T-cell (primary cell): ENCODE measurements at regions not wholly inside any gene's neighbourhood (a gene's known extent, or its start where the extent isn't known, plus 50 kb on each side); places are given as distances from the start of the nearest gene placed in this dataset.
"Not testable (repeated sequence)": the region's sequence is repeated elsewhere in the genome, so short reads cannot be mapped to it uniquely, and the experiment has no call there.

Source experiments
- ATAC-seq, 4 experiments: fragments of 200-7000 bp in 3 of 4; fragments of 150-1000 bp in 1 of 4; cut with Tn5 transposase; replicated peaks in 1 of 4; 1 replicate in 3 of 4; 2 replicates in 1 of 4; pipeline ENCODE4 v1.10.0; 2021; ENCODE audit warnings: moderate library complexity in 3 of 4, mild to moderate bottlenecking in 2 of 4, moderate number of reproducible peaks in 1 of 4
- CTCF ChIA-PET, 2 donors: fragments of 300-600 bp; sonication (Branson Sonifier 250); formaldehyde crosslinking; loops; one replicate each; lab custom pipeline; 2022; ENCODE audit warnings: antibody characterized with exemption in 2 of 2; lab: Charles Lee
- POLR2A ChIA-PET, 2 donors: fragments of 300-600 bp; sonication (Branson Sonifier 250); formaldehyde crosslinking; loops; one replicate each; lab custom pipeline; 2022; ENCODE audit warnings: antibody characterized with exemption in 2 of 2; lab: Charles Lee
- DNase-seq, 35 experiments: peaks; one replicate each; pipeline versions ENCODE4 v3.0.0 to v3.0.0-alpha.2; 2013 to 2023
- H3K27ac ChIP-seq: one replicate; pipeline ENCODE4 v1.5.1; 2013; ENCODE audit warnings: low read length
- H3K27me3 ChIP-seq, 2 experiments: replicated peaks in 1 of 2; 1 replicate in 1 of 2; 2 replicates in 1 of 2; pipeline versions ENCODE4 v1.6.1 to v1.7.0; 2013; ENCODE audit warnings: low read length in 1 of 2, mixed read lengths in 1 of 2; ENCODE audit not compliant: control insufficient read depth in 2 of 2, insufficient read depth in 2 of 2; ENCODE audit errors: extremely low read depth in 1 of 2
- H3K36me3 ChIP-seq, 2 donors: 1 replicate in 1 of 2; 2 replicates in 1 of 2; pipeline versions ENCODE4 v1.6.1 to v1.7.0; 2013; ENCODE audit warnings: low read length in 1 of 2; ENCODE audit not compliant: control insufficient read depth in 2 of 2, insufficient read depth in 1 of 2; ENCODE audit errors: extremely low read depth in 1 of 2
- H3K4me1 ChIP-seq, 2 experiments: 1 replicate in 1 of 2; 2 replicates in 1 of 2; pipeline versions ENCODE4 v1.6.1 to v1.7.0; 2013; ENCODE audit warnings: low read length in 2 of 2, mixed read lengths in 1 of 2; ENCODE audit not compliant: insufficient read depth in 2 of 2, control insufficient read depth in 1 of 2; ENCODE audit errors: extremely low read depth in 1 of 2
- H3K4me3 ChIP-seq, 2 donors: 1 replicate in 1 of 2; 2 replicates in 1 of 2; pipeline versions ENCODE4 v1.5.1 to v1.7.0; 2013; ENCODE audit warnings: mild to moderate bottlenecking in 2 of 2, low read length in 1 of 2, moderate library complexity in 1 of 2; ENCODE audit not compliant: control insufficient read depth in 1 of 2; ENCODE audit errors: extremely low read depth in 1 of 2
- H3K9me3 ChIP-seq: 2 replicates; pipeline ENCODE4 v1.7.0; 2013
- H3K27ac Mint-ChIP-seq, 2 donors: one replicate each; pipeline ENCODE4 v1.8.0; 2020 to 2021; ENCODE audit warnings: mild to moderate bottlenecking in 2 of 2, mixed read lengths in 2 of 2
- H3K27me3 Mint-ChIP-seq, 2 donors: one replicate each; pipeline ENCODE4 v1.8.0; 2021 to 2022; ENCODE audit warnings: mixed read lengths in 2 of 2
- H3K36me3 Mint-ChIP-seq: one replicate; pipeline ENCODE4 v1.8.0; 2021; ENCODE audit warnings: mixed read lengths
- H3K4me1 Mint-ChIP-seq, 3 donors: one replicate each; pipeline ENCODE4 v1.8.0; 2020 to 2022; ENCODE audit warnings: mixed read lengths in 3 of 3, mild to moderate bottlenecking in 1 of 3
- H3K4me3 Mint-ChIP-seq, 3 donors: one replicate each; pipeline ENCODE4 v1.8.0; 2020 to 2022; ENCODE audit warnings: mild to moderate bottlenecking in 3 of 3, mixed read lengths in 3 of 3, moderate library complexity in 3 of 3
- H3K9me3 Mint-ChIP-seq, 3 donors: one replicate each; pipeline ENCODE4 v1.8.0; 2020 to 2022; ENCODE audit warnings: mixed read lengths in 3 of 3
- WGBS: methylation state at CpG from one replicate; pipeline ENCODE4 v1.1.5; 2013; ENCODE audit warnings: missing lambda C conversion rate; ENCODE audit not compliant: insufficient coverage; 5-methylcytosine and 5-hydroxymethylcytosine counted together

DNA sequence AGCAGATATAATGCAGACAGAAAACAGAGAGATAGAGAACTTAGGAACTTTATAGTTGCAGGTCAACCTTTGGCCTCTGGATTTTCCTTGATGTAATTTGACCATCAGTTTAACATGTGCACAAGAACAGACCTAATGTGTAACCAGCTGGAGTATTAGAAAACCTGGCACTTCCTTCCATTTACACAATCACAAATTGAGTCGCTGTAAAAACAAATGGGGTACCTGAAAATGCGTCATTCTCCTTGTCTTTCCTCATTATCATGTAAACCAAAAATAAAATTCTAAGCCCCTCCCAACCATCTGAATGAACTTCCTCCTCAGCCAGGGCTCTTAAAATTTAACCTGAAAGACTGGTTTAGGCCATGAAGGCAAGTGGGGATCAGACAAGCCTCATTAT is 358.4 kb upstream of the MAGEB16 start:
- H3K27ac Mint-ChIP-seq, result no peak overlapping the region

DNA sequence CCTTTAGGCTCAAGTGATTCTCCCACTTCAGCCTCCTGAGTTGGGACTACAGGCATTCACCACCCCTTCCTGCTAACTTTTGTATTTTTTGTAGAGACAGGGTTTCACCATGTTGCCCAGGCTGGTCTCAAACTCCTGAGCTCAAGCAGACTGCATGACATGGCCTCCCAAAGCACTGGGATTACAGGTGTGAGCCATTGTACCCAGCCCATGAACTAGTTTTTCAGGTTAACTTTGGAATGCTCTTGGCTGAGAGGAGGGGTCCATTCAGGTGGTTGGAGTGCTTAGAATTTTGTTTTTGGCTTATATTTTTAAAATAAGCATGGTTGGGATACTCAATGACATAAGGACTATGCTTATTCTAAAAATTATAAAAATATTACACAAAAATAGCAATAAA is 355.7 kb upstream of the MAGEB16 start:
- Mint-ChIP-seq H3K4me3 (no peak overlapping the region), H3K27ac (no peak overlapping the region), H3K4me1 (no peaks in the 10 kb centered on the region), H3K9me3 (peaks cover 0 to 5% (median 0%) of the 10 kb centered on the region in 3 donors), H3K27me3 (no peaks in the 10 kb centered on the region), H3K36me3 (no peaks in the 10 kb centered on the region)
- ChIA-PET POLR2A (no interaction called here), CTCF (no interaction called here)
- DNase-seq, result no peak
- Histone ChIP-seq H3K27me3 (no peaks in the 10 kb centered on the region), H3K9me3 (no peaks in the 10 kb centered on the region), H3K36me3 (no peaks in the 10 kb centered on the region), H3K4me1 (no peaks in the 10 kb centered on the region), H3K27ac (no peak overlapping the region), H3K4me3 (no peak overlapping the region)
- no peak for ATAC-seq

More for the DNA sequence above, 358.4 kb upstream of the MAGEB16 start:
- Histone ChIP-seq H3K4me3 (no peak overlapping the region), H3K4me1 (no peaks in the 10 kb centered on the region), H3K27me3 (no peaks in the 10 kb centered on the region), H3K9me3 (no peaks in the 10 kb centered on the region), H3K36me3 (no peaks in the 10 kb centered on the region), H3K27ac (no peak overlapping the region)
- Mint-ChIP-seq H3K4me3 (no peak overlapping the region), H3K4me1 (no peaks in the 10 kb centered on the region), H3K27me3 (no peaks in the 10 kb centered on the region), H3K9me3 (peaks cover 0 to 10% (median 2%) of the 10 kb centered on the region in 3 donors), H3K36me3 (no peaks in the 10 kb centered on the region)
- POLR2A ChIA-PET, result no interaction called here
- ATAC-seq (no peak), DNase-seq (no peak)
- CTCF ChIA-PET, result no interaction called here
- WGBS, result no CpG with 5 or more reads among the region's 2 CpGs

DNA sequence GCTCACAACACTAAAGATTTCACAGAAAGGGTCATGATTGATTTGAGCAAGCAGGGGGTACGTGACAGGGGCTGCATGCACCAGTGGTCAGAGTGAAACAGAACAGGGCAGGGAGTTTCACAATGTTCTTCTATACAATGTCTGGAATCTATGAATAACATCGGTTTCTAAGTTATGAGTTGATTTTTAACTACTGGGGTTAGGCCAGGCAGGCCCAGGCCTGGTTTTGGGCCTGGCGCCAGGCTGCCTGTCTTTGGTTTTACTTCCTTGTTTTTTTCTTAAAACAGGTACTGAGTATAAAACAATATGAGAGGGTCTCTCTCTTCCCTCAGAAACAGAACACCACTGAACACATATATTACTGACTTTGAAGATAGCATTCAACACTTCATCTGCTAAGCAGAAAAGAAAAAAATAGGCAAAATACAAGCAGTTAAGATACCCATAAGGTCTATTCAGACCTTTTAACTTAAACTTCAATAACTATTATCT is 355.0 kb upstream of the MAGEB16 start:
- H3K4me1 ChIP-seq, H3K27ac ChIP-seq, H3K4me3 Mint-ChIP-seq, H3K4me3 ChIP-seq, CTCF ChIA-PET, H3K27ac Mint-ChIP-seq, H3K9me3 Mint-ChIP-seq, H3K4me1 Mint-ChIP-seq, ATAC-seq, H3K27me3 Mint-ChIP-seq, H3K27me3 ChIP-seq, H3K36me3 ChIP-seq, H3K9me3 ChIP-seq, POLR2A ChIA-PET, H3K36me3 Mint-ChIP-seq: not testable (repeated sequence)
- peak in 20 of 35 experiments; percentile 0 to 19 (median 4) for DNase-seq
- no CpG with 5 or more reads among the region's 3 CpGs for WGBS

DNA sequence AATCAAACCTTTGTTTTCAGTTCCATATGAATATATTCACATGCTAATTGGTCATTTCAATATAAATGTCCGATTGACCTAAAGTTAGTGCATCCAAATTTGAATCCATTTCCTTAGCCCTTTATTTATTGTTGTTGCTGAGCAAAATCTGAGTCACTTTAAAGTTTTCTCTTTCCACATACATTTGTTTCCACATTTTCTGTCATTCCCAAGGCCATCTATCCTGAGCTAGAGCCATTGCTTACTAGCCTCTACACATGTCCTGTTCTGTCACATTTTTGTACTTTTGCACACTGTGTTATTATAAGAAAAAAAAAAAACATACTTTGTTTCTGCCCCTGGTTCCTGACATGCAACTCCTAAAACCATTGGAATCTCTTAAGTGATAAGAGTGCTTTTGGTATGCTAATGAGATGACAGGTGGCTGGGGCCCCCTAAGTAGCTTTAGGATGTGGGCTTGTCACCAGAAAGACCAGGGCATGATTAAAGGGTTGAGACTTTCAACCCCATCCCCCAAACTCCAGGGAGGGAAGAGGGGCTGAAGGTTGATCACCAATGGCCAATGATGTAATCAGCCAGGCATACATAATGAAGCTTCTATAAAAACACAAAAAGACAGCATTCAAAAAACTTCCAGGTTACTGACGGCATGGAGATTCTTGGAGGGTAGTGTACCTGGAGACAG is 353.3 kb upstream of the MAGEB16 start:
- CTCF ChIA-PET, result interaction anchor here in 1 of 2 donors (0.6 kb wide), 1 partner anchor 22 kb away, joined by 3 read pairs; no protein-coding TSS in a partner anchor
- no peak for ATAC-seq
- POLR2A ChIA-PET, result no interaction called here
- no peak for DNase-seq
- H3K4me3 Mint-ChIP-seq, result no peak overlapping the region
- H3K27me3 Mint-ChIP-seq, result no peaks in the 10 kb centered on the region
- H3K27ac Mint-ChIP-seq, result no peak overlapping the region
- H3K4me1 Mint-ChIP-seq, result no peaks in the 10 kb centered on the region
- no peak overlapping the region for H3K4me3 ChIP-seq
- H3K36me3 Mint-ChIP-seq, result no peaks in the 10 kb centered on the region
- no peaks in the 10 kb centered on the region for H3K9me3 ChIP-seq
- no CpG with 5 or more reads among the region's 2 CpGs for WGBS
- no peaks in the 10 kb centered on the region for H3K36me3 ChIP-seq
- H3K27ac ChIP-seq, result no peak overlapping the region
- H3K4me1 ChIP-seq, result no peaks in the 10 kb centered on the region
- peaks cover 0 to 5% (median 0%) of the 10 kb centered on the region in 3 donors for H3K9me3 Mint-ChIP-seq
- H3K27me3 ChIP-seq, result no peaks in the 10 kb centered on the region

DNA sequence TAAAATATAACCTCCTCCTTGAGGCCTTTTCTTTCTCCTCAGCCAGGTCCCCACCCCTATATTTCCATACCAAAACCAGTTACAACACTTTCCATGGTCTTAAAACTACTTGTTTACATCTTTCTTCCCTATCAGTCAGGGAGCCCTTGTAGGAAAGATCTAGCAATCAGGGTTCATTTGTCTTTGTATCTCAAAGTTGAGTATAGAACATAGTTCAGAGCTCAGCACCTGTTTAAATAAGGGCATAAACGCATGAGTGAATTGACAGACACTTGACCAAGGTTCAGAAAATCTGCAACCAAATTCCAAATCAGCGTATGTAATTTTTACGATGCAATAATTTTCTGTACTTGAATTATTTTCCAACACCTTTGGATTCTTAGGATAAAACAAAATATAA is 352.2 kb upstream of the MAGEB16 start:
- H3K27ac Mint-ChIP-seq, result no peak overlapping the region

DNA sequence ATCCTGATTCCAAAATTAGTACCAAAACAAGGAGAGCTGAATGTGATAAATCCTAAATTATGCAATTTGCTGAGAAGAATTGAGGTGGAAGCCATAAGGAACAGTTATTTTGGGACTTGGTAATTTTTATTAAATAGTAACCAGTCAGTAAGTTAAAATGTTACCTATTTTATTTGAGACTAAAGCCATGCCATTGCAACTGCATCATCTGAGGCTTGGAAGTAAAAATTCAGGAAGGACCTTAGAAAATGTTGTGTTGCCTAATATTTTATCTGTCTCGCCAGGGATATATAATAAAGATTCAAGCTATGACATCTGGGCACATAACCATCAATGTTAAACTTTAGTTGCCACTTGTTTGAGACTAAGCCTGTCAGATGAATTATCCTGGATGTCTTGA is 341.3 kb upstream of the MAGEB16 start:
- peaks cover 0 to 10% of the 10 kb centered on the region in 2 donors for H3K27me3 Mint-ChIP-seq
- WGBS, result no CpG with 5 or more reads among the region's 1 CpG

More for the DNA sequence above, 352.2 kb upstream of the MAGEB16 start:
- no CpG with 5 or more reads among the region's 3 CpGs for WGBS
- no peak overlapping the region for H3K4me3 ChIP-seq
- Mint-ChIP-seq H3K9me3 (peaks cover 0 to 2% (median 0%) of the 10 kb centered on the region in 3 donors), H3K4me1 (no peaks in the 10 kb centered on the region), H3K4me3 (no peak overlapping the region), H3K36me3 (no peaks in the 10 kb centered on the region), H3K27me3 (no peaks in the 10 kb centered on the region)
- POLR2A ChIA-PET, result no interaction called here
- no peak for ATAC-seq
- no peaks in the 10 kb centered on the region for H3K27me3 ChIP-seq
- no peaks in the 10 kb centered on the region for H3K36me3 ChIP-seq
- CTCF ChIA-PET, result no interaction called here
- DNase-seq, result no peak
- H3K9me3 ChIP-seq, result no peaks in the 10 kb centered on the region
- no peak overlapping the region for H3K27ac ChIP-seq
- no peaks in the 10 kb centered on the region for H3K4me1 ChIP-seq

More for the DNA sequence above, 341.3 kb upstream of the MAGEB16 start:
- no peaks in the 10 kb centered on the region for H3K4me1 Mint-ChIP-seq
- H3K9me3 Mint-ChIP-seq, result peaks cover under 1 to 4% (median 3%) of the 10 kb centered on the region in 3 donors
- no peak for ATAC-seq
- Histone ChIP-seq H3K9me3 (no peaks in the 10 kb centered on the region), H3K27me3 (no peaks in the 10 kb centered on the region), H3K4me1 (no peaks in the 10 kb centered on the region), H3K4me3 (no peak overlapping the region), H3K27ac (no peak overlapping the region), H3K36me3 (no peaks in the 10 kb centered on the region)
- POLR2A ChIA-PET, result no interaction called here
- H3K27ac Mint-ChIP-seq, result no peak overlapping the region
- CTCF ChIA-PET, result no interaction called here
- no peak for DNase-seq
- no peaks in the 10 kb centered on the region for H3K36me3 Mint-ChIP-seq
- no peak overlapping the region for H3K4me3 Mint-ChIP-seq
